SK-N-SH (cell line): ENCODE measurements at regions not wholly inside any gene's neighbourhood (a gene's known extent, or its start where the extent isn't known, plus 50 kb on each side); places are given as distances from the start of the nearest gene placed in this dataset.
"Not testable (repeated sequence)": the region's sequence is repeated elsewhere in the genome, so short reads cannot be mapped to it uniquely, and the experiment has no call there.

Experiments
- CTCF ChIA-PET: fragments of 300-600, 350-600 bp; formaldehyde crosslinking; extraction: SDS; loops from one replicate; lab custom pipeline; 2021; lab: Yijun Ruan, JAX
- POLR2A ChIA-PET: fragments of 350-600 bp; sonication (Branson Sonifier 250); formaldehyde crosslinking; extraction: SDS; loops from one replicate; lab custom pipeline; 2020; ENCODE audit warnings: antibody characterized with exemption, inconsistent platforms; lab: Yijun Ruan, JAX
- DNase-seq: peaks from one replicate; pipeline ENCODE4 v3.0.0; 2012
- H2AFZ ChIP-seq: fragments of 200-600 bp; sonication (generic); 2 replicates; pipeline ENCODE4 v1.8.1; 2016; ENCODE audit warnings: antibody characterized with exemption, mild to moderate bottlenecking, low read depth
- H3F3A ChIP-seq: fragments of 200-600 bp; sonication (generic); replicated peaks from 2 replicates; pipeline ENCODE3; 2016; ENCODE audit warnings: antibody characterized with exemption, mild to moderate bottlenecking; ENCODE audit not compliant: insufficient read depth
- H3K27ac ChIP-seq, 2 experiments: fragments of 200-500 bp in 1 of 2; fragments of 200-600 bp in 1 of 2; sonication (Bioruptor generic) in 1 of 2; sonication (generic), shearing (Covaris generic) in 1 of 2; 2 replicates each; pipeline versions ENCODE4 v1.5.1 to v1.6.1; 2014 to 2016; ENCODE audit warnings: low read depth in 2 of 2, inconsistent platforms in 1 of 2, low read length in 1 of 2, mild to moderate bottlenecking in 1 of 2, mixed read lengths in 1 of 2
- H3K27me3 ChIP-seq: fragments of 200-600 bp; sonication (generic), shearing (Covaris generic); 2 replicates; pipeline ENCODE4 v1.6.1; 2016; ENCODE audit warnings: mixed run types; ENCODE audit not compliant: insufficient read depth
- H3K36me3 ChIP-seq, 2 experiments: fragments of 200-500 bp in 1 of 2; fragments of 200-600 bp in 1 of 2; sonication (Bioruptor generic) in 1 of 2; sonication (generic) in 1 of 2; replicated peaks in 1 of 2; 2 replicates each; pipeline versions ENCODE3 to v1.5.1; 2014 to 2016; ENCODE audit warnings: low read length in 1 of 2, mild to moderate bottlenecking in 1 of 2; ENCODE audit not compliant: insufficient read depth in 2 of 2, control insufficient read depth in 1 of 2
- H3K4me1 ChIP-seq, 2 experiments: fragments of 200-500 bp in 1 of 2; fragments of 200-600 bp in 1 of 2; sonication (Bioruptor generic) in 1 of 2; sonication (generic), shearing (Covaris generic) in 1 of 2; 2 replicates each; pipeline versions ENCODE4 v1.5.1 to v1.6.1; 2014 to 2016; ENCODE audit warnings: low read depth in 1 of 2, low read length in 1 of 2, mixed run types in 1 of 2; ENCODE audit not compliant: insufficient read depth in 2 of 2, control insufficient read depth in 1 of 2
- H3K4me2 ChIP-seq: fragments of 200-600 bp; sonication (generic), shearing (Covaris generic); 2 replicates; pipeline ENCODE4 v1.6.1; 2017; ENCODE audit warnings: mixed run types
- H3K4me3 ChIP-seq, 2 experiments: fragments of 200-500 bp in 1 of 2; fragments of 200-600 bp in 1 of 2; sonication (Bioruptor generic) in 1 of 2; sonication (generic), shearing (Covaris generic) in 1 of 2; 2 replicates each; pipeline versions ENCODE4 v1.5.1 to v1.8.1; 2014 to 2016; ENCODE audit warnings: low read depth in 2 of 2, inconsistent platforms in 1 of 2, low read length in 1 of 2, mild to moderate bottlenecking in 1 of 2, mixed read lengths in 1 of 2, moderate library complexity in 1 of 2
- H3K79me2 ChIP-seq: fragments of 200-600 bp; sonication (generic); 2 replicates; pipeline ENCODE4 v1.8.1; 2017; ENCODE audit warnings: mild to moderate bottlenecking; ENCODE audit not compliant: insufficient read depth
- H3K9ac ChIP-seq: fragments of 200-600 bp; sonication (generic); 2 replicates; pipeline ENCODE4 v1.6.1; 2017; ENCODE audit warnings: mixed run types
- H3K9me2 ChIP-seq: fragments of 200-600 bp; sonication (generic); 2 replicates; pipeline ENCODE4 v1.6.1; 2017; ENCODE audit warnings: mixed run types
- H3K9me3 ChIP-seq: fragments of 200-600 bp; sonication (generic); 2 replicates; pipeline ENCODE4 v1.6.1; 2017; ENCODE audit warnings: mixed run types, mild to moderate bottlenecking, moderate library complexity
- H4K20me1 ChIP-seq: fragments of 200-600 bp; sonication (generic); 2 replicates; pipeline ENCODE4 v1.6.1; 2017; ENCODE audit warnings: mild to moderate bottlenecking, mixed run types; ENCODE audit not compliant: insufficient read depth
- CHD2 ChIP-seq: fragments of 150-350 bp; IDR thresholded peaks from 2 replicates; pipeline ENCODE4 v1.6.1; 2018; ENCODE audit warnings: low read length; ENCODE audit not compliant: partially characterized antibody
- ELF1 ChIP-seq: IDR thresholded peaks from 2 replicates; pipeline ENCODE4 v1.4.0; 2012
- FOXJ3 ChIP-seq: sonication (generic); formaldehyde crosslinking; IDR thresholded peaks from 2 replicates; pipeline ENCODE4 v1.5.1; 2020; ENCODE audit warnings: mild to moderate bottlenecking, missing genetic modification reagents
- FOXM1 ChIP-seq: IDR thresholded peaks from 2 replicates; pipeline ENCODE4 v1.4.0; 2012; ENCODE audit warnings: low read depth, mild to moderate bottlenecking
- MEF2A ChIP-seq: IDR thresholded peaks from 2 replicates; pipeline ENCODE4 v1.4.0; 2012; ENCODE audit warnings: low read depth, borderline replicate concordance
- NFIC ChIP-seq: IDR thresholded peaks from 2 replicates; pipeline ENCODE4 v1.4.0; 2012; ENCODE audit warnings: borderline replicate concordance
- POLR2AphosphoS5 ChIP-seq: IDR thresholded peaks from 2 replicates; pipeline ENCODE4 v1.6.1; 2012; ENCODE audit warnings: low read depth, low read length
- RFX5 ChIP-seq: IDR thresholded peaks from 2 replicates; pipeline ENCODE4 v1.6.1; 2012; ENCODE audit warnings: mild to moderate bottlenecking, improper control_type of control experiment, low read length
- SMC3 ChIP-seq: IDR thresholded peaks from 2 replicates; pipeline ENCODE4 v1.6.1; 2012; ENCODE audit warnings: low read depth, low read length, improper control_type of control experiment
- TAF1 ChIP-seq: IDR thresholded peaks from 2 replicates; pipeline ENCODE4 v1.6.1; 2012; ENCODE audit warnings: low read depth, mild to moderate bottlenecking, low read length, moderate library complexity, borderline replicate concordance
- TCF12 ChIP-seq: IDR thresholded peaks from 2 replicates; pipeline ENCODE4 v1.4.0; 2012
- WGBS: methylation state at CpG from one replicate; pipeline ENCODE4 v1.1.6; 2017; ENCODE audit warnings: low lambda C conversion rate; 5-methylcytosine and 5-hydroxymethylcytosine counted together
- TF ChIP-seq, protein P1 (sequence below): fragments of 150-350 bp; IDR thresholded peaks from 2 replicates; pipeline ENCODE4 v1.6.1; 2017; ENCODE audit warnings: antibody characterized with exemption, low read length, low read depth, borderline replicate concordance
- TF ChIP-seq, protein P2 (sequence below): IDR thresholded peaks from 2 replicates; pipeline ENCODE4 v1.4.0; 2012; ENCODE audit warnings: low read depth
- TF ChIP-seq, protein P3 (sequence below): IDR thresholded peaks from 2 replicates; pipeline ENCODE4 v1.4.0; 2012; ENCODE audit warnings: low read depth, borderline replicate concordance
- TF ChIP-seq, protein P4 (sequence below): IDR thresholded peaks from 2 replicates; pipeline ENCODE4 v1.6.1; 2012; ENCODE audit warnings: mild to moderate bottlenecking, low read depth, low read length, moderate library complexity
- TF ChIP-seq, protein P5 (sequence below): IDR thresholded peaks from 2 replicates; pipeline ENCODE4 v1.4.0; 2012; ENCODE audit warnings: low read depth, borderline replicate concordance
- TF ChIP-seq, protein P6 (sequence below): fragments of 150-350 bp; IDR thresholded peaks from 2 replicates; pipeline ENCODE4 v1.6.1; 2016; ENCODE audit warnings: mild to moderate bottlenecking, low read depth, low read length

DNA sequence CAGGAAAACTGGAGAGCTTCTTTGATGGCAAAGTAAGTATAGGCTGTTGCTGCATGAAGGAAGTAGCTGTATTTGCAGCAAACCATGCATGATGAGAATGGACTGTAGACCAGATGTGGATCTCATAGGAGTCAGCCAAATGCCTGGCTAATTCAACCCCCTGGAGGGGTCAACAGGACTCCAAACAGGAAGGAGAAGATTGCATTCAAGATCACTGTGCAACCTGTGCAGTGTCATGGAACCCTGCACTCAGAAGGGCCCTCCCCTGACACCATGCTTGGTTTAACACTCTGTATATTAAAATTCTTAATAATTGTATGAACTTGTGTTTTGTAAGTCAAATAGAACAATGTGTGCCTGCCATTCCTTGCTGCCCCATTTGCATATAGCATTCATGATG is 225.1 kb upstream of the FSCB start (continued):
- TF ChIP-seq, protein P1, sequence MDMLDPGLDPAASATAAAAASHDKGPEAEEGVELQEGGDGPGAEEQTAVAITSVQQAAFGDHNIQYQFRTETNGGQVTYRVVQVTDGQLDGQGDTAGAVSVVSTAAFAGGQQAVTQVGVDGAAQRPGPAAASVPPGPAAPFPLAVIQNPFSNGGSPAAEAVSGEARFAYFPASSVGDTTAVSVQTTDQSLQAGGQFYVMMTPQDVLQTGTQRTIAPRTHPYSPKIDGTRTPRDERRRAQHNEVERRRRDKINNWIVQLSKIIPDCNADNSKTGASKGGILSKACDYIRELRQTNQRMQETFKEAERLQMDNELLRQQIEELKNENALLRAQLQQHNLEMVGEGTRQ = no peak
- no peak for TF ChIP-seq SMC3
- TF ChIP-seq, protein P2, sequence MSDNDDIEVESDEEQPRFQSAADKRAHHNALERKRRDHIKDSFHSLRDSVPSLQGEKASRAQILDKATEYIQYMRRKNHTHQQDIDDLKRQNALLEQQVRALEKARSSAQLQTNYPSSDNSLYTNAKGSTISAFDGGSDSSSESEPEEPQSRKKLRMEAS = no peak

DNA sequence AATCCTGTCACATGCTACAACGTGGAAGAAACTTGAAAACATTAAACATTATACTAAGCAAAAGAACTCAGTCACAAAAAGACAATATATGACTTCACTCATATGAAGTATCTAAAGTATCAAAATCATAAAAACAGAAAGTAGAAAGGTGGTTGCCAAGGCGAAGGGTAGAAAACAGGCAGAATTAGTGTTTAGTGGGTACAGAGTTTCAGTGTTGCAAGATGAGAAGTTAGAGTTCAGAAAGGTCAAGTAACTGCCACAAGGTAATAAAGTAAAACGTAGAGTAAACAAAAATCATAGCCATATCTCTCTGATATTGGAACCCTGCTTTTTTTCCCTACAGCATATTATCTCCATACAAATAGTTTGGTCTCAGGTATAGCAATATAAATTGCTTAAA is 223.8 kb upstream of the FSCB start:
- H3F3A ChIP-seq = no peaks in the 10 kb centered on the region
- no peak for DNase-seq
- no peaks in the 10 kb centered on the region for H3K27me3 ChIP-seq
- H3K4me3 ChIP-seq = no peak overlapping the region
- no peaks in the 10 kb centered on the region for H3K9me2 ChIP-seq
- TF ChIP-seq, protein P3, sequence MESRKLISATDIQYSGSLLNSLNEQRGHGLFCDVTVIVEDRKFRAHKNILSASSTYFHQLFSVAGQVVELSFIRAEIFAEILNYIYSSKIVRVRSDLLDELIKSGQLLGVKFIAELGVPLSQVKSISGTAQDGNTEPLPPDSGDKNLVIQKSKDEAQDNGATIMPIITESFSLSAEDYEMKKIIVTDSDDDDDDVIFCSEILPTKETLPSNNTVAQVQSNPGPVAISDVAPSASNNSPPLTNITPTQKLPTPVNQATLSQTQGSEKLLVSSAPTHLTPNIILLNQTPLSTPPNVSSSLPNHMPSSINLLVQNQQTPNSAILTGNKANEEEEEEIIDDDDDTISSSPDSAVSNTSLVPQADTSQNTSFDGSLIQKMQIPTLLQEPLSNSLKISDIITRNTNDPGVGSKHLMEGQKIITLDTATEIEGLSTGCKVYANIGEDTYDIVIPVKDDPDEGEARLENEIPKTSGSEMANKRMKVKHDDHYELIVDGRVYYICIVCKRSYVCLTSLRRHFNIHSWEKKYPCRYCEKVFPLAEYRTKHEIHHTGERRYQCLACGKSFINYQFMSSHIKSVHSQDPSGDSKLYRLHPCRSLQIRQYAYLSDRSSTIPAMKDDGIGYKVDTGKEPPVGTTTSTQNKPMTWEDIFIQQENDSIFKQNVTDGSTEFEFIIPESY = no peak
- no peak for TF ChIP-seq NFIC
- TF ChIP-seq TCF12 = no peak
- TF ChIP-seq CHD2 = no peak
- TF ChIP-seq RFX5 = no peak
- no peak for TF ChIP-seq ELF1
- TF ChIP-seq, protein P4, sequence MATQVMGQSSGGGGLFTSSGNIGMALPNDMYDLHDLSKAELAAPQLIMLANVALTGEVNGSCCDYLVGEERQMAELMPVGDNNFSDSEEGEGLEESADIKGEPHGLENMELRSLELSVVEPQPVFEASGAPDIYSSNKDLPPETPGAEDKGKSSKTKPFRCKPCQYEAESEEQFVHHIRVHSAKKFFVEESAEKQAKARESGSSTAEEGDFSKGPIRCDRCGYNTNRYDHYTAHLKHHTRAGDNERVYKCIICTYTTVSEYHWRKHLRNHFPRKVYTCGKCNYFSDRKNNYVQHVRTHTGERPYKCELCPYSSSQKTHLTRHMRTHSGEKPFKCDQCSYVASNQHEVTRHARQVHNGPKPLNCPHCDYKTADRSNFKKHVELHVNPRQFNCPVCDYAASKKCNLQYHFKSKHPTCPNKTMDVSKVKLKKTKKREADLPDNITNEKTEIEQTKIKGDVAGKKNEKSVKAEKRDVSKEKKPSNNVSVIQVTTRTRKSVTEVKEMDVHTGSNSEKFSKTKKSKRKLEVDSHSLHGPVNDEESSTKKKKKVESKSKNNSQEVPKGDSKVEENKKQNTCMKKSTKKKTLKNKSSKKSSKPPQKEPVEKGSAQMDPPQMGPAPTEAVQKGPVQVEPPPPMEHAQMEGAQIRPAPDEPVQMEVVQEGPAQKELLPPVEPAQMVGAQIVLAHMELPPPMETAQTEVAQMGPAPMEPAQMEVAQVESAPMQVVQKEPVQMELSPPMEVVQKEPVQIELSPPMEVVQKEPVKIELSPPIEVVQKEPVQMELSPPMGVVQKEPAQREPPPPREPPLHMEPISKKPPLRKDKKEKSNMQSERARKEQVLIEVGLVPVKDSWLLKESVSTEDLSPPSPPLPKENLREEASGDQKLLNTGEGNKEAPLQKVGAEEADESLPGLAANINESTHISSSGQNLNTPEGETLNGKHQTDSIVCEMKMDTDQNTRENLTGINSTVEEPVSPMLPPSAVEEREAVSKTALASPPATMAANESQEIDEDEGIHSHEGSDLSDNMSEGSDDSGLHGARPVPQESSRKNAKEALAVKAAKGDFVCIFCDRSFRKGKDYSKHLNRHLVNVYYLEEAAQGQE = no peak
- no peak for TF ChIP-seq FOXJ3 (CRISPR knock-in tag)
- TF ChIP-seq, protein P5, sequence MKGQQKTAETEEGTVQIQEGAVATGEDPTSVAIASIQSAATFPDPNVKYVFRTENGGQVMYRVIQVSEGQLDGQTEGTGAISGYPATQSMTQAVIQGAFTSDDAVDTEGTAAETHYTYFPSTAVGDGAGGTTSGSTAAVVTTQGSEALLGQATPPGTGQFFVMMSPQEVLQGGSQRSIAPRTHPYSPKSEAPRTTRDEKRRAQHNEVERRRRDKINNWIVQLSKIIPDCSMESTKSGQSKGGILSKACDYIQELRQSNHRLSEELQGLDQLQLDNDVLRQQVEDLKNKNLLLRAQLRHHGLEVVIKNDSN = no peak
- TF ChIP-seq FOXM1 = no peak
- TF ChIP-seq, protein P6, sequence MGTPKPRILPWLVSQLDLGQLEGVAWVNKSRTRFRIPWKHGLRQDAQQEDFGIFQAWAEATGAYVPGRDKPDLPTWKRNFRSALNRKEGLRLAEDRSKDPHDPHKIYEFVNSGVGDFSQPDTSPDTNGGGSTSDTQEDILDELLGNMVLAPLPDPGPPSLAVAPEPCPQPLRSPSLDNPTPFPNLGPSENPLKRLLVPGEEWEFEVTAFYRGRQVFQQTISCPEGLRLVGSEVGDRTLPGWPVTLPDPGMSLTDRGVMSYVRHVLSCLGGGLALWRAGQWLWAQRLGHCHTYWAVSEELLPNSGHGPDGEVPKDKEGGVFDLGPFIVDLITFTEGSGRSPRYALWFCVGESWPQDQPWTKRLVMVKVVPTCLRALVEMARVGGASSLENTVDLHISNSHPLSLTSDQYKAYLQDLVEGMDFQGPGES = no peak
- no peak for TF ChIP-seq POLR2AphosphoS5
- no peak for TF ChIP-seq MEF2A
- TF ChIP-seq TAF1 = no peak
- no peak overlapping the region for H3K9ac ChIP-seq
- POLR2A ChIA-PET = no interaction called here
- no peaks in the 10 kb centered on the region for H4K20me1 ChIP-seq
- H3K4me2 ChIP-seq = no peak overlapping the region
- no peaks in the 10 kb centered on the region for H3K9me3 ChIP-seq
- no peaks in the 10 kb centered on the region for H3K36me3 ChIP-seq
- 5% methylated on average over 3 of the region's 3 CpGs for whole genome bisulfite sequencing
- no peaks in the 10 kb centered on the region for H3K79me2 ChIP-seq
- CTCF ChIA-PET = no interaction called here
- H2AFZ ChIP-seq = no peak overlapping the region
- H3K4me1 ChIP-seq = no peaks in the 10 kb centered on the region
- no peak overlapping the region for H3K27ac ChIP-seq

DNA sequence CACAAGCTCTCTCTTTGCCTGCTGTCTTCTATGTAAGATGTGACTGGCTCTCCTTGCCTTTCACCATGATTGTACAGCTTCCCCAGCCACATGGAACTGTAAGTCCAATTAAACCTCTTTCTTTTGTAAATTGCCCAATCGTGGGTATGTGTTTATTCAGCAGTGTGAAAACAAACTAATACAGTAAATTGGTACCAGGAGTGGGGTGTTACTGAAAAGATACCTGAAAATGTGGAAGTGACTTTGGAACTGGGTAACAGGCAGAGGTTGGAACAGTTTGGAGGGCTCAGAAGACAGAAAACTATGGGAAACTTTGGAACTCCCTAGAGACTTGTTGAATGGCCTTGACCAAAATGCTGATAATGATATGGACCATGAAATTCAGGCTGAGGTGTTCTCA is 214.3 kb upstream of the FSCB start:
- H3K9me2 ChIP-seq, H4K20me1 ChIP-seq, H3K27me3 ChIP-seq, H3K9ac ChIP-seq, H3K4me1 ChIP-seq, H3K9me3 ChIP-seq, H3K4me2 ChIP-seq, DNase-seq, CTCF ChIA-PET, H2AFZ ChIP-seq, H3K79me2 ChIP-seq, H3K4me3 ChIP-seq, POLR2A ChIA-PET, H3K27ac ChIP-seq, H3K36me3 ChIP-seq, H3F3A ChIP-seq: not testable (repeated sequence)
- 0% methylated on average over 1 of the region's 1 CpG for WGBS
